Hematopoietic multipotent progenitor cell treated with erythropoietin and hydrocortisone succinate and interleukin-3 and kit ligand, for 17 days (in vitro differentiated cells): ENCODE measurements at regions not wholly inside any gene's neighbourhood (a gene's known extent, or its start where the extent isn't known, plus 50 kb on each side); places are given as distances from the start of the nearest gene placed in this dataset.

ENCODE experiments used
- DNase-seq: peaks from one replicate; pipeline ENCODE4 v3.0.0-alpha.2; 2015; ENCODE audit warnings: low spot score

- DNase-seq, result no peak
Measured at GRCh38 chr9:129399634-129399990, 221.3 kb downstream of the C9orf50 start.

- no peak for DNase-seq
Measured at GRCh38 chr9:129398961-129399633, 221.0 kb upstream of the IER5L start.

- no peak for DNase-seq
Measured at GRCh38 chr9:129398101-129398960, 220.3 kb upstream of the IER5L start.

GRCh38 chr9:129397335-129397734 is 219.3 kb upstream of the IER5L start:
- DNase-seq, result no peak

- DNase-seq, result no peak
Measured at GRCh38 chr9:129396365-129396708, 218.3 kb upstream of the IER5L start.

- DNase-seq, result no peak
Measured at GRCh38 chr9:129395633-129396364, 217.7 kb upstream of the IER5L start.

GRCh38 chr9:129394886-129395279 is 216.8 kb upstream of the IER5L start:
- no peak for DNase-seq

- no peak for DNase-seq
Measured at GRCh38 chr9:129394061-129394885, 216.2 kb upstream of the IER5L start.

- no peak for DNase-seq
Measured at GRCh38 chr9:129393064-129393463, 215.0 kb upstream of the IER5L start.

- no peak for DNase-seq
Measured at GRCh38 chr9:129392093-129392541, 214.1 kb upstream of the IER5L start.

GRCh38 chr9:129391221-129391661 is 213.2 kb upstream of the IER5L start:
- DNase-seq, result no peak

GRCh38 chr9:129390541-129390940 is 212.5 kb upstream of the IER5L start:
- no peak for DNase-seq

- no peak for DNase-seq
Measured at GRCh38 chr9:129387822-129388221, 209.8 kb upstream of the IER5L start.

- no peak for DNase-seq
Measured at GRCh38 chr9:129386812-129387177, 208.7 kb upstream of the IER5L start.

GRCh38 chr9:129385211-129385934 is 207.3 kb upstream of the IER5L start:
- no peak for DNase-seq

GRCh38 chr9:129384491-129385210 is 206.6 kb upstream of the IER5L start:
- DNase-seq, result no peak

- no peak for DNase-seq
Measured at GRCh38 chr9:129383561-129384490, 205.8 kb upstream of the IER5L start.

GRCh38 chr9:129383019-129383560 is 205.0 kb upstream of the IER5L start:
- DNase-seq, result no peak
